Neural cell (in vitro differentiated cells): ENCODE measurements at regions not wholly inside any gene's neighbourhood (a gene's known extent, or its start where the extent isn't known, plus 50 kb on each side); places are given as distances from the start of the nearest gene placed in this dataset.
"Not testable (repeated sequence)": the region's sequence is repeated elsewhere in the genome, so short reads cannot be mapped to it uniquely, and the experiment has no call there.

Experiments used
- CTCF ChIP-seq: fragments of 450-650 bp; IDR thresholded peaks from 2 replicates; pipeline ENCODE4 v1.5.1; 2014; ENCODE audit warnings: antibody characterized with exemption, mild to moderate bottlenecking, moderate library complexity; ENCODE audit not compliant: poor library complexity, severe bottlenecking
- EZH2 ChIP-seq: fragments of 200-600, 300-800 bp; shearing (Covaris generic), sonication (generic); IDR thresholded peaks from 2 replicates; pipeline ENCODE4 v1.6.1; 2014; ENCODE audit warnings: antibody characterized with exemption, low read length, borderline replicate concordance, mild to moderate bottlenecking; ENCODE audit not compliant: insufficient read depth, poor library complexity, severe bottlenecking
- MXI1 ChIP-seq: fragments of 450-650 bp; conservative IDR thresholded peaks from 2 replicates; pipeline ENCODE4 v1.6.1; 2014; ENCODE audit warnings: antibody characterized with exemption, mild to moderate bottlenecking; ENCODE audit not compliant: poor library complexity, severe bottlenecking
- TF ChIP-seq, protein P1 (sequence below): IDR thresholded peaks from 2 replicates; pipeline ENCODE4 v1.6.1; 2012; ENCODE audit warnings: borderline replicate concordance

- not testable (repeated sequence) for TF ChIP-seq MXI1, CTCF, EZH2
- TF ChIP-seq, protein P1, sequence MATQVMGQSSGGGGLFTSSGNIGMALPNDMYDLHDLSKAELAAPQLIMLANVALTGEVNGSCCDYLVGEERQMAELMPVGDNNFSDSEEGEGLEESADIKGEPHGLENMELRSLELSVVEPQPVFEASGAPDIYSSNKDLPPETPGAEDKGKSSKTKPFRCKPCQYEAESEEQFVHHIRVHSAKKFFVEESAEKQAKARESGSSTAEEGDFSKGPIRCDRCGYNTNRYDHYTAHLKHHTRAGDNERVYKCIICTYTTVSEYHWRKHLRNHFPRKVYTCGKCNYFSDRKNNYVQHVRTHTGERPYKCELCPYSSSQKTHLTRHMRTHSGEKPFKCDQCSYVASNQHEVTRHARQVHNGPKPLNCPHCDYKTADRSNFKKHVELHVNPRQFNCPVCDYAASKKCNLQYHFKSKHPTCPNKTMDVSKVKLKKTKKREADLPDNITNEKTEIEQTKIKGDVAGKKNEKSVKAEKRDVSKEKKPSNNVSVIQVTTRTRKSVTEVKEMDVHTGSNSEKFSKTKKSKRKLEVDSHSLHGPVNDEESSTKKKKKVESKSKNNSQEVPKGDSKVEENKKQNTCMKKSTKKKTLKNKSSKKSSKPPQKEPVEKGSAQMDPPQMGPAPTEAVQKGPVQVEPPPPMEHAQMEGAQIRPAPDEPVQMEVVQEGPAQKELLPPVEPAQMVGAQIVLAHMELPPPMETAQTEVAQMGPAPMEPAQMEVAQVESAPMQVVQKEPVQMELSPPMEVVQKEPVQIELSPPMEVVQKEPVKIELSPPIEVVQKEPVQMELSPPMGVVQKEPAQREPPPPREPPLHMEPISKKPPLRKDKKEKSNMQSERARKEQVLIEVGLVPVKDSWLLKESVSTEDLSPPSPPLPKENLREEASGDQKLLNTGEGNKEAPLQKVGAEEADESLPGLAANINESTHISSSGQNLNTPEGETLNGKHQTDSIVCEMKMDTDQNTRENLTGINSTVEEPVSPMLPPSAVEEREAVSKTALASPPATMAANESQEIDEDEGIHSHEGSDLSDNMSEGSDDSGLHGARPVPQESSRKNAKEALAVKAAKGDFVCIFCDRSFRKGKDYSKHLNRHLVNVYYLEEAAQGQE, result not testable (repeated sequence)
Measured at GRCh38 chr5:21488828-21489227, 1364.3 kb downstream of the CDH12 start.
